PC-9 (cell line): ENCODE measurements at regions not wholly inside any gene's neighbourhood (a gene's known extent, or its start where the extent isn't known, plus 50 kb on each side); places are given as distances from the start of the nearest gene placed in this dataset.

Experiments
- EZH2 ChIP-seq: fragments of 200-600 bp; sonication (generic); IDR thresholded peaks from 2 replicates; pipeline ENCODE4 v1.8.0; 2017; ENCODE audit warnings: antibody characterized with exemption, low read depth
- TF ChIP-seq, protein P1 (sequence below): fragments of 200-600 bp; sonication (generic); conservative IDR thresholded peaks from 2 replicates; pipeline ENCODE4 v1.6.1; 2017; ENCODE audit warnings: mixed run types, antibody characterized with exemption, mild to moderate bottlenecking, moderate library complexity

DNA sequence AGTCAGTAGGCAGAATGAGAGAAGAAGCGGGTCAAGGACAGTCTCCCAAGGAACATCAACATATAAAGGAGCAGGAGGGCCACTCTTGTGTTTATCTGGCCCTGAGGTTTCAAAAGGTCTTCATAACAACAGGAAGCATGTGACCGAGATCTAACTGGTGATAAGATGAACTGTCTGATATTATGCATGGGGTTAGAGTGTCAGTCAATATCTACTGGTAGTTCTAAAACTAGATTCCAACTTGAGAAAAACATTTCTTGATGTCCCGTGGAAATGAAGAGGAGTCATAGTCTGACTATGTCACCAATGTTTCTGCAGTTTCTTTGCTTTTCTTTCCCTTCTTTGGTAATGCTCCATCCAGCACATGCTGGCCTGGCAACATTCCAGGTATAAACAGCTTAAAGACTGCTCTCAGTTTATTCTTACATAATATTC, 77.5 kb upstream of the ITPRID2 start:
- TF ChIP-seq, protein P1, sequence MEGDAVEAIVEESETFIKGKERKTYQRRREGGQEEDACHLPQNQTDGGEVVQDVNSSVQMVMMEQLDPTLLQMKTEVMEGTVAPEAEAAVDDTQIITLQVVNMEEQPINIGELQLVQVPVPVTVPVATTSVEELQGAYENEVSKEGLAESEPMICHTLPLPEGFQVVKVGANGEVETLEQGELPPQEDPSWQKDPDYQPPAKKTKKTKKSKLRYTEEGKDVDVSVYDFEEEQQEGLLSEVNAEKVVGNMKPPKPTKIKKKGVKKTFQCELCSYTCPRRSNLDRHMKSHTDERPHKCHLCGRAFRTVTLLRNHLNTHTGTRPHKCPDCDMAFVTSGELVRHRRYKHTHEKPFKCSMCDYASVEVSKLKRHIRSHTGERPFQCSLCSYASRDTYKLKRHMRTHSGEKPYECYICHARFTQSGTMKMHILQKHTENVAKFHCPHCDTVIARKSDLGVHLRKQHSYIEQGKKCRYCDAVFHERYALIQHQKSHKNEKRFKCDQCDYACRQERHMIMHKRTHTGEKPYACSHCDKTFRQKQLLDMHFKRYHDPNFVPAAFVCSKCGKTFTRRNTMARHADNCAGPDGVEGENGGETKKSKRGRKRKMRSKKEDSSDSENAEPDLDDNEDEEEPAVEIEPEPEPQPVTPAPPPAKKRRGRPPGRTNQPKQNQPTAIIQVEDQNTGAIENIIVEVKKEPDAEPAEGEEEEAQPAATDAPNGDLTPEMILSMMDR = no peak
- no peak for TF ChIP-seq EZH2
